ENCODE measurements at regions not wholly inside any gene's neighbourhood (a gene's known extent, or its start where the extent isn't known, plus 50 kb on each side); places are given as distances from the start of the nearest gene placed in this dataset.

DNA sequence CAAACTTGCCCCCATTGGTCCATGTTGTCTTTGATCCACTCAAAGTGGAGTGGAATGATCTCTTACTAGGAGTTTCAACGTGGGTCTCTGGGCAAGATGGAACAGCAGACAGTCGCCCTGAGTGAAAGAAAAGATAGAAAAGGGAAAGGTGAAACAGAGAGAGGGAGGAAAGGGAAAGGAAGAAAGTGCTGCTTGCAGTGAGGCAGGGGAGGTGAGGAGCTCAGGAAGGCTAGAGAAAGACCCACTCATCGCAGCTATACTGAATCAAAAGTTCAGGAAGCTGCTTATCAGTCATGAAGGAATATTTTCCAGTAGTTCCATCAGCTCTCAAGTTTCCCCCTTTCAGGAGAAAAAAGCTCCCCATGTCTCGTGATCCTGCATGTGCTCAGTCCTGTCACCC, 86.9 kb downstream of the ZNF467 start:
- Histone ChIP-seq H3K27ac (no peak overlapping the region), H3K36me3 (ENCODE audit: low read depth) (no peaks in the 10 kb centered on the region), H3K27me3 (ENCODE audit: insufficient read depth, low read depth) (no peaks in the 10 kb centered on the region), H3K4me1 (replicated peaks; ENCODE audit: insufficient read depth) (peaks cover 13% of the 10 kb centered on the region), H3F3A (ENCODE audit: insufficient read depth, low read depth) (peaks cover 15% of the 10 kb centered on the region; the same call in 1 of the 2 replicates), H3K9me2 (ENCODE audit: insufficient read depth) (no peaks in the 10 kb centered on the region), H3K4me2 (peak overlapping the region; percentile 4; the same call in 1 of the 2 replicates), H3K4me3 (no peak overlapping the region), H3K79me2 (ENCODE audit: low read depth) (no peaks in the 10 kb centered on the region), H3K9me3 (ENCODE audit: insufficient read depth, low read depth) (no peaks in the 10 kb centered on the region), H2AFZ (no peak overlapping the region), H4K20me1 (ENCODE audit: insufficient read depth) (no peaks in the 10 kb centered on the region)
- ChIA-PET POLR2A (ENCODE audit: unreplicated experiment) (interaction anchor here (0.6 kb wide), 1 partner anchor 45 kb away, joined by 4 read pairs; no protein-coding TSS in a partner anchor), CTCF (no interaction called here)
- TF ChIP-seq CTCF (conservative IDR thresholded peaks at IDR 0.05): no peak
- no peak for TF ChIP-seq EZH2 (IDR thresholded peaks at IDR 0.05; ENCODE audit: low read depth)
- BruUV-seq (replicated peaks): no TSS peak
- DNase-seq: no peak
- intact Hi-C loops (cut with micrococcal nuclease; ENCODE audit: unreplicated experiment): no loop called here

DNA sequence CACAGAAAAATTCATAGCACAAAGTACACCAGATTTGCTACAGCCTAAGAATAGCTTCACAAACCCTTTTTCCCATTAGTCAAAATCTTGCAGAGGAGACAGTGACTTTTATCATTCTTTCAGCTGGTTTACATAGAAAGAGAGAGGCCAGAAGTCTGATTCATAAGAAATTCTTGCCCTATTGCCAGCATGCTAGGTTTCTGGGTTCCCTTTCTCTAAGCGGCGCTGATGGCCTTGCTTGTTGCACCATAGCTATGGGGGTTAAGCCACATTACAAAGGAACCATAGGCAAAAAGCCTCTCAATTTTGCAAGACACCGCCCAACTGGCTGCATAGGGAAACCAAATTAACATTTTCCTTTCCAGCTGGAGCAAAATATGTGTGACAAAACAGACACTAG, 87.4 kb downstream of the ZNF467 start:
- Histone ChIP-seq H2AFZ (no peak overlapping the region), H4K20me1 (ENCODE audit: insufficient read depth) (no peaks in the 10 kb centered on the region), H3K4me2 (peak overlapping the region; percentile 4; the same call in 1 of the 2 replicates), H3K79me2 (ENCODE audit: low read depth) (no peaks in the 10 kb centered on the region), H3K27ac (no peak overlapping the region), H3K9me3 (ENCODE audit: insufficient read depth, low read depth) (no peaks in the 10 kb centered on the region), H3K4me1 (replicated peaks; ENCODE audit: insufficient read depth) (peaks cover 13% of the 10 kb centered on the region), H3K27me3 (ENCODE audit: insufficient read depth, low read depth) (no peaks in the 10 kb centered on the region), H3F3A (ENCODE audit: insufficient read depth, low read depth) (peaks cover 15% of the 10 kb centered on the region; the same call in 1 of the 2 replicates), H3K36me3 (ENCODE audit: low read depth) (no peaks in the 10 kb centered on the region), H3K9me2 (ENCODE audit: insufficient read depth) (no peaks in the 10 kb centered on the region), H3K4me3 (no peak overlapping the region)
- ChIA-PET POLR2A (ENCODE audit: unreplicated experiment) (interaction anchor here (0.6 kb wide), 1 partner anchor 46 kb away, joined by 4 read pairs; no protein-coding TSS in a partner anchor), CTCF (no interaction called here)
- TF ChIP-seq EZH2 (IDR thresholded peaks at IDR 0.05; ENCODE audit: low read depth): no peak
- TF ChIP-seq CTCF (conservative IDR thresholded peaks at IDR 0.05): no peak
- no TSS peak for BruUV-seq (replicated peaks)
- DNase-seq: peak in 1 of 2 experiments; percentile 77
- intact Hi-C loops (cut with micrococcal nuclease; ENCODE audit: unreplicated experiment): no loop called here

- H3K4me1 ChIP-seq (replicated peaks; ENCODE audit: insufficient read depth): peaks cover 11% of the 10 kb centered on the region
- no peak overlapping the region for H2AFZ ChIP-seq
- ChIA-PET CTCF (no interaction called here), POLR2A (ENCODE audit: unreplicated experiment) (no interaction called here)
- no peaks in the 10 kb centered on the region for H3K9me3 ChIP-seq (ENCODE audit: insufficient read depth, low read depth)
- H3K9me2 ChIP-seq (ENCODE audit: insufficient read depth): no peaks in the 10 kb centered on the region
- H3F3A ChIP-seq (ENCODE audit: insufficient read depth, low read depth): peaks cover 11% of the 10 kb centered on the region; the same call in 1 of the 2 replicates
- H3K4me2 ChIP-seq: no peak overlapping the region; the same call in 1 of the 2 replicates
- TF ChIP-seq CTCF (conservative IDR thresholded peaks at IDR 0.05): no peak
- no peak for TF ChIP-seq EZH2 (IDR thresholded peaks at IDR 0.05; ENCODE audit: low read depth)
- no peaks in the 10 kb centered on the region for H3K36me3 ChIP-seq (ENCODE audit: low read depth)
- intact Hi-C loops (cut with micrococcal nuclease; ENCODE audit: unreplicated experiment): no loop called here
- no TSS peak for BruUV-seq (replicated peaks)
- H4K20me1 ChIP-seq (ENCODE audit: insufficient read depth): no peaks in the 10 kb centered on the region
- no peak overlapping the region for H3K27ac ChIP-seq
- DNase-seq: peak in 1 of 2 experiments; percentile 34
- no peak overlapping the region for H3K4me3 ChIP-seq
- no peaks in the 10 kb centered on the region for H3K27me3 ChIP-seq (ENCODE audit: insufficient read depth, low read depth)
- no peaks in the 10 kb centered on the region for H3K79me2 ChIP-seq (ENCODE audit: low read depth)
Measured at GRCh38 chr7:149685455-149685854, 87.9 kb downstream of the ZNF467 start.
